Endothelial cell (in vitro differentiated cells): ENCODE measurements at regions not wholly inside any gene's neighbourhood (a gene's known extent, or its start where the extent isn't known, plus 50 kb on each side); places are given as distances from the start of the nearest gene placed in this dataset.

Experiments used
- DNase-seq: peaks from one replicate; pipeline ENCODE4 v3.0.0; 2021; ENCODE audit warnings: low spot score
- H3K27ac Mint-ChIP-seq: one replicate; pipeline ENCODE4 v1.8.0; 2021; ENCODE audit warnings: mixed read lengths, inconsistent platforms; ENCODE audit not compliant: unreplicated experiment
- H3K27me3 Mint-ChIP-seq: one replicate; pipeline ENCODE4 v1.8.0; 2021; ENCODE audit warnings: mild to moderate bottlenecking, moderate library complexity, mixed read lengths, inconsistent platforms; ENCODE audit not compliant: unreplicated experiment
- H3K36me3 Mint-ChIP-seq: one replicate; pipeline ENCODE4 v1.8.0; 2021; ENCODE audit warnings: mild to moderate bottlenecking, low read depth, mixed read lengths, inconsistent platforms; ENCODE audit not compliant: unreplicated experiment
- H3K4me1 Mint-ChIP-seq: one replicate; pipeline ENCODE4 v1.8.0; 2021; ENCODE audit warnings: mild to moderate bottlenecking, mixed read lengths, inconsistent platforms; ENCODE audit not compliant: unreplicated experiment
- H3K4me3 Mint-ChIP-seq: one replicate; pipeline ENCODE4 v1.8.0; 2021; ENCODE audit warnings: mild to moderate bottlenecking, mixed read lengths, inconsistent platforms; ENCODE audit not compliant: unreplicated experiment
- H3K9me3 Mint-ChIP-seq: one replicate; pipeline ENCODE4 v1.8.0; 2021; ENCODE audit warnings: mixed read lengths, inconsistent platforms; ENCODE audit not compliant: unreplicated experiment
- TF ChIP-seq, protein P1 (sequence below): fragments of 200-600 bp; sonication (generic); IDR thresholded peaks from one replicate; pipeline ENCODE4 v1.5.0; 2021; ENCODE audit warnings: antibody characterized with exemption; ENCODE audit not compliant: unreplicated experiment

- H3K27me3 Mint-ChIP-seq: no peaks in the 10 kb centered on the region
- no peak for DNase-seq
- TF ChIP-seq, protein P1, sequence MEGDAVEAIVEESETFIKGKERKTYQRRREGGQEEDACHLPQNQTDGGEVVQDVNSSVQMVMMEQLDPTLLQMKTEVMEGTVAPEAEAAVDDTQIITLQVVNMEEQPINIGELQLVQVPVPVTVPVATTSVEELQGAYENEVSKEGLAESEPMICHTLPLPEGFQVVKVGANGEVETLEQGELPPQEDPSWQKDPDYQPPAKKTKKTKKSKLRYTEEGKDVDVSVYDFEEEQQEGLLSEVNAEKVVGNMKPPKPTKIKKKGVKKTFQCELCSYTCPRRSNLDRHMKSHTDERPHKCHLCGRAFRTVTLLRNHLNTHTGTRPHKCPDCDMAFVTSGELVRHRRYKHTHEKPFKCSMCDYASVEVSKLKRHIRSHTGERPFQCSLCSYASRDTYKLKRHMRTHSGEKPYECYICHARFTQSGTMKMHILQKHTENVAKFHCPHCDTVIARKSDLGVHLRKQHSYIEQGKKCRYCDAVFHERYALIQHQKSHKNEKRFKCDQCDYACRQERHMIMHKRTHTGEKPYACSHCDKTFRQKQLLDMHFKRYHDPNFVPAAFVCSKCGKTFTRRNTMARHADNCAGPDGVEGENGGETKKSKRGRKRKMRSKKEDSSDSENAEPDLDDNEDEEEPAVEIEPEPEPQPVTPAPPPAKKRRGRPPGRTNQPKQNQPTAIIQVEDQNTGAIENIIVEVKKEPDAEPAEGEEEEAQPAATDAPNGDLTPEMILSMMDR: no peak
- H3K4me1 Mint-ChIP-seq: peaks cover 4% of the 10 kb centered on the region
- no peaks in the 10 kb centered on the region for H3K36me3 Mint-ChIP-seq
- no peak overlapping the region for H3K4me3 Mint-ChIP-seq
- H3K27ac Mint-ChIP-seq: no peak overlapping the region
- H3K9me3 Mint-ChIP-seq: no peaks in the 10 kb centered on the region
Observed at GRCh38 chr4:81611221-81611620, 139.5 kb upstream of the RASGEF1B start.

- Mint-ChIP-seq H3K4me1 (peaks cover 4% of the 10 kb centered on the region), H3K27me3 (no peaks in the 10 kb centered on the region), H3K27ac (no peak overlapping the region), H3K36me3 (no peaks in the 10 kb centered on the region), H3K4me3 (no peak overlapping the region), H3K9me3 (no peaks in the 10 kb centered on the region)
- no peak for DNase-seq
- TF ChIP-seq, protein P1: no peak
Observed at GRCh38 chr4:81609844-81610243, 138.1 kb upstream of the RASGEF1B start.

DNA sequence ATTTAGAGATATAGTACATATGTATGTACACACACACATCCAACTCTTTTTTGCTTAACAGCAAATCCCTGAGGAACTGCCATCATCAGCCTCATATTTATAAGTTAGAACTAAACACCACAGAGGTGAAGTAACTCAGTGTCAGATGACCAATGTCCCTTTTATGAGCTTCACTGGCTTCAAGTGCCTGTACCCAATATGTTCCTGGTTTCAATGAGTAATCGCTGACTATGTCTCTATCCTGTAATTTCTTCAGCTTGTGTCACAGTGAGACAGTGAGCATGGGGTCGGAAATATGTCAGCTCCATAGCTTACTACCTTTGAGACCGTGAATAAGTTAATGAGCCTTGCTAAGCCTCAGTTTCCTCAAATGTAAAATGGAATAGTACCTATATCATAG is 136.2 kb upstream of the RASGEF1B start:
- TF ChIP-seq, protein P1: no peak
- H3K27ac Mint-ChIP-seq: no peak overlapping the region
- no peaks in the 10 kb centered on the region for H3K9me3 Mint-ChIP-seq
- no peaks in the 10 kb centered on the region for H3K27me3 Mint-ChIP-seq
- no peak overlapping the region for H3K4me3 Mint-ChIP-seq
- H3K36me3 Mint-ChIP-seq: no peaks in the 10 kb centered on the region
- H3K4me1 Mint-ChIP-seq: peaks cover 4% of the 10 kb centered on the region
- DNase-seq: no peak

DNA sequence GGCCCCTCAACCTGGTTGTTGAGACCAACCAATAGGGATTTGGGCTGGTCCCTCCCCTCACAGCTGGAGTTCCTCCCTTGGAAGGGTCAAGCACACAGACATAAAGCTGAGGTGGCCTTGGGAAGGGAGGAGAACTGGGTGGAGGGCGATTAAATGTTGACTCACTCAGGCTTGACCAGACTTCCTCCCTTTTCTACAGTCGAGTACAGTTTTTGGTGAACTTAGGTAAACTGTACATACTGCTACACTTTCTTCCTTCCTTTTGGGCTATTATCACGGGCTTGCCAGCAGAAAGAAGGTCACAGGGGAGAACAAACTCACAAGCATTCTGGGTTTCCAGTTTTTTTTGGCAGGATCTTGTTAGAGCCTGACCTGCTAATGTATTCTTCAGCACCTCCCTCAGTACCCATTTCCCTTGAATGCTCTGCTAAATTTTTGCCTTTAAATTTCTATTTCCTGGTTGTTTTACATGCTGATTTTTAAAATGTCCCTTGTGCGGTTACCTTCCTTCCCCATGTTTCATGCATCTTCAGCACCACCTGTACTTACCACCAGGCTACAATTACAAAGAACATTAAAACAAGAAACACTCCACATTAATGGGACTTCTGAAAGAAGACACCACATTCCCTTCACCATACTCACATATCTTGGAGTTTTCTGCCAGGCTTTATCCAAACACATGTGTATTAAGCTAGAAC is 135.2 kb upstream of the RASGEF1B start:
- H3K27ac Mint-ChIP-seq: no peak overlapping the region
- TF ChIP-seq, protein P1: no peak
- no peaks in the 10 kb centered on the region for H3K27me3 Mint-ChIP-seq
- H3K4me1 Mint-ChIP-seq: peaks cover 7% of the 10 kb centered on the region
- H3K4me3 Mint-ChIP-seq: no peak overlapping the region
- no peaks in the 10 kb centered on the region for H3K36me3 Mint-ChIP-seq
- H3K9me3 Mint-ChIP-seq: no peaks in the 10 kb centered on the region
- DNase-seq: no peak

GRCh38 chr4:81606166-81606565 is 134.5 kb upstream of the RASGEF1B start:
- Mint-ChIP-seq H3K36me3 (no peaks in the 10 kb centered on the region), H3K4me1 (peaks cover 11% of the 10 kb centered on the region), H3K9me3 (no peaks in the 10 kb centered on the region), H3K4me3 (no peak overlapping the region), H3K27me3 (no peaks in the 10 kb centered on the region), H3K27ac (no peak overlapping the region)
- TF ChIP-seq, protein P1: no peak
- DNase-seq: no peak
